ENCODE measurements at regions not wholly inside any gene's neighbourhood (a gene's known extent, or its start where the extent isn't known, plus 50 kb on each side); places are given as distances from the start of the nearest gene placed in this dataset.

- TF ChIP-seq, protein P1, sequence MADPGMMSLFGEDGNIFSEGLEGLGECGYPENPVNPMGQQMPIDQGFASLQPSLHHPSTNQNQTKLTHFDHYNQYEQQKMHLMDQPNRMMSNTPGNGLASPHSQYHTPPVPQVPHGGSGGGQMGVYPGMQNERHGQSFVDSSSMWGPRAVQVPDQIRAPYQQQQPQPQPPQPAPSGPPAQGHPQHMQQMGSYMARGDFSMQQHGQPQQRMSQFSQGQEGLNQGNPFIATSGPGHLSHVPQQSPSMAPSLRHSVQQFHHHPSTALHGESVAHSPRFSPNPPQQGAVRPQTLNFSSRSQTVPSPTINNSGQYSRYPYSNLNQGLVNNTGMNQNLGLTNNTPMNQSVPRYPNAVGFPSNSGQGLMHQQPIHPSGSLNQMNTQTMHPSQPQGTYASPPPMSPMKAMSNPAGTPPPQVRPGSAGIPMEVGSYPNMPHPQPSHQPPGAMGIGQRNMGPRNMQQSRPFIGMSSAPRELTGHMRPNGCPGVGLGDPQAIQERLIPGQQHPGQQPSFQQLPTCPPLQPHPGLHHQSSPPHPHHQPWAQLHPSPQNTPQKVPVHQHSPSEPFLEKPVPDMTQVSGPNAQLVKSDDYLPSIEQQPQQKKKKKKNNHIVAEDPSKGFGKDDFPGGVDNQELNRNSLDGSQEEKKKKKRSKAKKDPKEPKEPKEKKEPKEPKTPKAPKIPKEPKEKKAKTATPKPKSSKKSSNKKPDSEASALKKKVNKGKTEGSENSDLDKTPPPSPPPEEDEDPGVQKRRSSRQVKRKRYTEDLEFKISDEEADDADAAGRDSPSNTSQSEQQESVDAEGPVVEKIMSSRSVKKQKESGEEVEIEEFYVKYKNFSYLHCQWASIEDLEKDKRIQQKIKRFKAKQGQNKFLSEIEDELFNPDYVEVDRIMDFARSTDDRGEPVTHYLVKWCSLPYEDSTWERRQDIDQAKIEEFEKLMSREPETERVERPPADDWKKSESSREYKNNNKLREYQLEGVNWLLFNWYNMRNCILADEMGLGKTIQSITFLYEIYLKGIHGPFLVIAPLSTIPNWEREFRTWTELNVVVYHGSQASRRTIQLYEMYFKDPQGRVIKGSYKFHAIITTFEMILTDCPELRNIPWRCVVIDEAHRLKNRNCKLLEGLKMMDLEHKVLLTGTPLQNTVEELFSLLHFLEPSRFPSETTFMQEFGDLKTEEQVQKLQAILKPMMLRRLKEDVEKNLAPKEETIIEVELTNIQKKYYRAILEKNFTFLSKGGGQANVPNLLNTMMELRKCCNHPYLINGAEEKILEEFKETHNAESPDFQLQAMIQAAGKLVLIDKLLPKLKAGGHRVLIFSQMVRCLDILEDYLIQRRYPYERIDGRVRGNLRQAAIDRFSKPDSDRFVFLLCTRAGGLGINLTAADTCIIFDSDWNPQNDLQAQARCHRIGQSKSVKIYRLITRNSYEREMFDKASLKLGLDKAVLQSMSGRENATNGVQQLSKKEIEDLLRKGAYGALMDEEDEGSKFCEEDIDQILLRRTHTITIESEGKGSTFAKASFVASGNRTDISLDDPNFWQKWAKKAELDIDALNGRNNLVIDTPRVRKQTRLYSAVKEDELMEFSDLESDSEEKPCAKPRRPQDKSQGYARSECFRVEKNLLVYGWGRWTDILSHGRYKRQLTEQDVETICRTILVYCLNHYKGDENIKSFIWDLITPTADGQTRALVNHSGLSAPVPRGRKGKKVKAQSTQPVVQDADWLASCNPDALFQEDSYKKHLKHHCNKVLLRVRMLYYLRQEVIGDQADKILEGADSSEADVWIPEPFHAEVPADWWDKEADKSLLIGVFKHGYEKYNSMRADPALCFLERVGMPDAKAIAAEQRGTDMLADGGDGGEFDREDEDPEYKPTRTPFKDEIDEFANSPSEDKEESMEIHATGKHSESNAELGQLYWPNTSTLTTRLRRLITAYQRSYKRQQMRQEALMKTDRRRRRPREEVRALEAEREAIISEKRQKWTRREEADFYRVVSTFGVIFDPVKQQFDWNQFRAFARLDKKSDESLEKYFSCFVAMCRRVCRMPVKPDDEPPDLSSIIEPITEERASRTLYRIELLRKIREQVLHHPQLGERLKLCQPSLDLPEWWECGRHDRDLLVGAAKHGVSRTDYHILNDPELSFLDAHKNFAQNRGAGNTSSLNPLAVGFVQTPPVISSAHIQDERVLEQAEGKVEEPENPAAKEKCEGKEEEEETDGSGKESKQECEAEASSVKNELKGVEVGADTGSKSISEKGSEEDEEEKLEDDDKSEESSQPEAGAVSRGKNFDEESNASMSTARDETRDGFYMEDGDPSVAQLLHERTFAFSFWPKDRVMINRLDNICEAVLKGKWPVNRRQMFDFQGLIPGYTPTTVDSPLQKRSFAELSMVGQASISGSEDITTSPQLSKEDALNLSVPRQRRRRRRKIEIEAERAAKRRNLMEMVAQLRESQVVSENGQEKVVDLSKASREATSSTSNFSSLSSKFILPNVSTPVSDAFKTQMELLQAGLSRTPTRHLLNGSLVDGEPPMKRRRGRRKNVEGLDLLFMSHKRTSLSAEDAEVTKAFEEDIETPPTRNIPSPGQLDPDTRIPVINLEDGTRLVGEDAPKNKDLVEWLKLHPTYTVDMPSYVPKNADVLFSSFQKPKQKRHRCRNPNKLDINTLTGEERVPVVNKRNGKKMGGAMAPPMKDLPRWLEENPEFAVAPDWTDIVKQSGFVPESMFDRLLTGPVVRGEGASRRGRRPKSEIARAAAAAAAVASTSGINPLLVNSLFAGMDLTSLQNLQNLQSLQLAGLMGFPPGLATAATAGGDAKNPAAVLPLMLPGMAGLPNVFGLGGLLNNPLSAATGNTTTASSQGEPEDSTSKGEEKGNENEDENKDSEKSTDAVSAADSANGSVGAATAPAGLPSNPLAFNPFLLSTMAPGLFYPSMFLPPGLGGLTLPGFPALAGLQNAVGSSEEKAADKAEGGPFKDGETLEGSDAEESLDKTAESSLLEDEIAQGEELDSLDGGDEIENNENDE (IDR thresholded peaks at IDR 0.05; ENCODE audit: insufficient replicate concordance, low read length), result no peak
- TF ChIP-seq, protein P2, sequence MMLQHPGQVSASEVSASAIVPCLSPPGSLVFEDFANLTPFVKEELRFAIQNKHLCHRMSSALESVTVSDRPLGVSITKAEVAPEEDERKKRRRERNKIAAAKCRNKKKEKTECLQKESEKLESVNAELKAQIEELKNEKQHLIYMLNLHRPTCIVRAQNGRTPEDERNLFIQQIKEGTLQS (IDR thresholded peaks at IDR 0.05; ENCODE audit: insufficient read depth, low read depth, low read length), result no peak
- TF ChIP-seq RBBP5 (IDR thresholded peaks at IDR 0.05; ENCODE audit: borderline replicate concordance, low read depth, low read length), result no peak
- no peak for TF ChIP-seq RNF2 (IDR thresholded peaks at IDR 0.05; ENCODE audit: borderline replicate concordance, low read depth, low read length, missing control alignments, poor library complexity, severe bottlenecking)
- no peak for TF ChIP-seq JUND (IDR thresholded peaks at IDR 0.05; ENCODE audit: low read length)
Observed at GRCh38 chr11:19467904-19468303, 227.2 kb upstream of the E2F8 start (continued).
